GM19463 (cell line): ENCODE measurements at regions not wholly inside any gene's neighbourhood (a gene's known extent, or its start where the extent isn't known, plus 50 kb on each side); places are given as distances from the start of the nearest gene placed in this dataset.
"Not testable (repeated sequence)": the region's sequence is repeated elsewhere in the genome, so short reads cannot be mapped to it uniquely, and the experiment has no call there.

Experiments
- ATAC-seq: cut with Tn5 transposase; IDR thresholded peaks from one replicate; pipeline ENCODE4 v1.9.1; 2021; ENCODE audit warnings: mild to moderate bottlenecking, moderate library complexity; ENCODE audit not compliant: unreplicated experiment

GRCh38 chr16:8458481-8459046 lies 131.7 kb downstream of the TMEM114 start:
- no peak for ATAC-seq

- no peak for ATAC-seq
These were observed 137.0 kb downstream of the TMEM114 start for GRCh38 chr16:8453359-8453758.

- no peak for ATAC-seq
These were observed 137.4 kb downstream of the TMEM114 start for GRCh38 chr16:8452941-8453340.

- ATAC-seq = no peak
These were observed 153.4 kb downstream of the TMEM114 start for GRCh38 chr16:8436931-8437330.

- ATAC-seq = no peak
These were observed 158.5 kb downstream of the TMEM114 start for GRCh38 chr16:8431783-8432182.

GRCh38 chr16:8430401-8430800 lies 159.9 kb downstream of the TMEM114 start:
- ATAC-seq = no peak

GRCh38 chr16:8426569-8426968 lies 163.7 kb downstream of the TMEM114 start:
- ATAC-seq = no peak

- ATAC-seq = no peak
These were observed 173.2 kb downstream of the TMEM114 start for GRCh38 chr16:8417145-8417544.

- no peak for ATAC-seq
These were observed 181.3 kb downstream of the TMEM114 start for GRCh38 chr16:8408855-8409567.

- no peak for ATAC-seq
These were observed 183.0 kb downstream of the TMEM114 start for GRCh38 chr16:8407351-8407750.

GRCh38 chr16:8403978-8404749 lies 186.1 kb downstream of the TMEM114 start:
- ATAC-seq = no peak

GRCh38 chr16:8402981-8403843 lies 187.1 kb downstream of the TMEM114 start:
- ATAC-seq = no peak

- ATAC-seq = not testable (repeated sequence)
These were observed 189.6 kb downstream of the TMEM114 start for GRCh38 chr16:8400683-8401082.

- no peak for ATAC-seq
These were observed 191.8 kb downstream of the TMEM114 start for GRCh38 chr16:8398548-8398947.

GRCh38 chr16:8397223-8397622 lies 193.1 kb downstream of the TMEM114 start:
- ATAC-seq = no peak

GRCh38 chr16:8396463-8396862 lies 193.8 kb downstream of the TMEM114 start:
- ATAC-seq = no peak

GRCh38 chr16:8391257-8391656 lies 199.1 kb downstream of the TMEM114 start:
- ATAC-seq = no peak

- ATAC-seq = no peak
These were observed 201.6 kb downstream of the TMEM114 start for GRCh38 chr16:8388684-8389083.

GRCh38 chr16:8381814-8382213 lies 208.5 kb downstream of the TMEM114 start:
- no peak for ATAC-seq

GRCh38 chr16:8380311-8380710 lies 210.0 kb downstream of the TMEM114 start:
- ATAC-seq = no peak

- ATAC-seq = no peak
These were observed 212.4 kb downstream of the TMEM114 start for GRCh38 chr16:8377864-8378263.
